ENCODE measurements at regions not wholly inside any gene's neighbourhood (a gene's known extent, or its start where the extent isn't known, plus 50 kb on each side); places are given as distances from the start of the nearest gene placed in this dataset.

- TF ChIP-seq POLR2AphosphoS5 (IDR thresholded peaks at IDR 0.05; ENCODE audit: insufficient read depth in 1 of 2, low read depth in 1 of 2) (no peak), POLR2A (IDR thresholded peaks at IDR 0.05) (no peak)
Observed at GRCh38 chr2:164314148-164314547, 307.1 kb downstream of the GRB14 start.

Data from vagina (tissue), 2 donors.